GM12878 (cell line): ENCODE measurements at regions not wholly inside any gene's neighbourhood (a gene's known extent, or its start where the extent isn't known, plus 50 kb on each side); places are given as distances from the start of the nearest gene placed in this dataset.

ENCODE experiments used
- ATAC-seq: fragments of 200-7000 bp; cut with Tn5 transposase; 3 replicates; pipeline ENCODE4 v1.9.1; 2020; ENCODE audit warnings: mild to moderate bottlenecking, moderate library complexity
- BruUV-seq: library from RNA; stranded (reverse); fragments of 400-500 nt; replicated peaks from 2 replicates; lab custom pipeline; 2021; lab: Mats Ljungman, UMichigan
- CTCF ChIA-PET: fragments of 300-600 bp; sonication (Branson Sonifier 250); formaldehyde crosslinking; extraction: SDS; loops from one replicate; lab custom pipeline; 2021; ENCODE audit warnings: inconsistent platforms; lab: Yijun Ruan, JAX
- POLR2A ChIA-PET: fragments of 350-600 bp; formaldehyde crosslinking; extraction: SDS; loops from one replicate; lab custom pipeline; 2021; ENCODE audit warnings: inconsistent platforms; lab: Charles Lee
- RAD21 ChIA-PET: fragments of 300-600 bp; sonication (Branson Sonifier 250); formaldehyde crosslinking; loops from one replicate; lab custom pipeline; 2023; ENCODE audit warnings: antibody characterized with exemption; ENCODE audit not compliant: unreplicated experiment; lab: Charles Lee
- SMC1A ChIA-PET: fragments of 300-600 bp; sonication (Branson Sonifier 250); formaldehyde crosslinking; loops from one replicate; lab custom pipeline; 2023; ENCODE audit not compliant: unreplicated experiment, uncharacterized antibody; lab: Charles Lee
- DNase-seq: peaks from one replicate; pipeline ENCODE4 v3.0.0-alpha.2; 2011; ENCODE audit warnings: low read depth, low spot score
- FAIRE-seq: peaks from 3 replicates; lab custom pipeline; 2011; peaks lifted over from hg19 to GRCh38; lab: Jason Lieb, UNC
- H2AFZ ChIP-seq: 2 replicates; pipeline ENCODE4 v1.6.0; 2011; ENCODE audit warnings: low read depth, low read length, control low read depth; ENCODE audit not compliant: control insufficient read depth
- H3K27ac ChIP-seq: 2 replicates; pipeline ENCODE4 v1.5.1; 2011; ENCODE audit warnings: control low read depth; ENCODE audit not compliant: control insufficient read depth, insufficient read depth
- H3K27me3 ChIP-seq, 2 experiments: replicated peaks in 1 of 2; 2 replicates each; pipeline versions ENCODE4 v1.6.0 to v1.6.1; 2011; ENCODE audit warnings: low read length in 1 of 2; ENCODE audit not compliant: control insufficient read depth in 2 of 2, insufficient read depth in 2 of 2
- H3K36me3 ChIP-seq, 2 experiments: 2 replicates each; pipeline ENCODE4 v1.5.1; 2011; ENCODE audit warnings: low read length in 1 of 2; ENCODE audit not compliant: control insufficient read depth in 2 of 2, insufficient read depth in 2 of 2
- H3K4me1 ChIP-seq: 2 replicates; pipeline ENCODE4 v1.6.1; 2011; ENCODE audit warnings: mild to moderate bottlenecking, low read length, moderate library complexity, mixed read lengths; ENCODE audit not compliant: control insufficient read depth, insufficient read depth
- H3K4me2 ChIP-seq: 2 replicates; pipeline ENCODE4 v1.6.0; 2011; ENCODE audit warnings: control low read depth; ENCODE audit not compliant: control insufficient read depth, insufficient read depth
- H3K4me3 ChIP-seq: fragments of 200-600 bp; sonication (generic); 2 replicates; pipeline ENCODE4 v1.5.1; 2016
- H3K79me2 ChIP-seq: 2 replicates; pipeline ENCODE4 v1.6.0; 2011; ENCODE audit warnings: low read length; ENCODE audit not compliant: control insufficient read depth, insufficient read depth
- H3K9ac ChIP-seq: 2 replicates; pipeline ENCODE4 v1.8.0; 2011; ENCODE audit warnings: low read length, control low read depth, mixed read lengths; ENCODE audit not compliant: control insufficient read depth, insufficient read depth
- H3K9me3 ChIP-seq: replicated peaks from 3 replicates; pipeline ENCODE4 v1.5.1; 2011; ENCODE audit warnings: mild to moderate bottlenecking, low read length; ENCODE audit not compliant: control insufficient read depth, insufficient read depth
- H4K20me1 ChIP-seq: 2 replicates; pipeline ENCODE4 v1.6.0; 2011; ENCODE audit not compliant: control insufficient read depth, insufficient read depth
- BACH1 ChIP-seq: fragments of 450-650 bp; IDR thresholded peaks from 2 replicates; pipeline ENCODE4 v1.6.1; 2017; ENCODE audit warnings: mild to moderate bottlenecking, borderline replicate concordance
- BCL3 ChIP-seq: IDR thresholded peaks from 2 replicates; pipeline ENCODE4 v1.6.1; 2011; ENCODE audit warnings: borderline replicate concordance, low read depth, mild to moderate bottlenecking, moderate library complexity, low read length; ENCODE audit not compliant: insufficient read depth, poor library complexity, severe bottlenecking
- MEF2B ChIP-seq: fragments of 450-650 bp; IDR thresholded peaks from 2 replicates; pipeline ENCODE4 v1.6.1; 2018; ENCODE audit warnings: mild to moderate bottlenecking, moderate library complexity; ENCODE audit not compliant: partially characterized antibody, poor library complexity, severe bottlenecking
- MLLT1 ChIP-seq: fragments of 450-650 bp; IDR thresholded peaks from 2 replicates; pipeline ENCODE4 v1.6.1; 2016; ENCODE audit warnings: mild to moderate bottlenecking
- NBN ChIP-seq: fragments of 450-650 bp; IDR thresholded peaks from 2 replicates; pipeline ENCODE4 v1.6.1; 2016
- POLR2A ChIP-seq: IDR thresholded peaks from 2 replicates; pipeline ENCODE4 v1.6.1; 2011; ENCODE audit warnings: low read depth, mild to moderate bottlenecking, low read length
- RELA ChIP-seq: fragments of 450-650 bp; IDR thresholded peaks from 2 replicates; pipeline ENCODE4 v1.8.0; 2014; ENCODE audit warnings: borderline replicate concordance; ENCODE audit not compliant: partially characterized antibody
- SMAD5 ChIP-seq: IDR thresholded peaks from 2 replicates; pipeline ENCODE4 v1.6.1; 2016; ENCODE audit warnings: antibody characterized with exemption, low read depth
- TBL1XR1 ChIP-seq: IDR thresholded peaks from 2 replicates; pipeline ENCODE4 v1.6.1; 2012; ENCODE audit warnings: low read depth, low read length, improper control_type of control experiment
- YY1 ChIP-seq: IDR thresholded peaks from 2 replicates; pipeline ENCODE4 v1.6.1; 2011; ENCODE audit warnings: low read depth, mild to moderate bottlenecking, low read length
- ZNF274 ChIP-seq: IDR thresholded peaks from one replicate; pipeline ENCODE4 v1.8.0; 2011; ENCODE audit not compliant: insufficient read length, insufficient read depth
- ZNF384 ChIP-seq: IDR thresholded peaks from 2 replicates; pipeline ENCODE4 v1.6.1; 2012; ENCODE audit warnings: low read depth, mild to moderate bottlenecking, low read length, improper control_type of control experiment, borderline replicate concordance
- ZZZ3 ChIP-seq: IDR thresholded peaks from 2 replicates; pipeline ENCODE4 v1.6.1; 2011; ENCODE audit warnings: low read depth; ENCODE audit not compliant: control insufficient read depth, insufficient read length
- WGBS: methylation state at CpG from one replicate; pipeline ENCODE4 v1.1.6; 2016; ENCODE audit warnings: low lambda C conversion rate; ENCODE audit not compliant: insufficient replicate concordance, insufficient coverage; ENCODE audit errors: missing lambda C conversion rate; 5-methylcytosine and 5-hydroxymethylcytosine counted together
- in situ Hi-C: fragments of 300-500 bp; cut with MboI; formaldehyde crosslinking; loops from 9 replicates; pipeline ENCODE4 v1.14.3; 2018; ENCODE audit warnings: mixed read lengths
- intact Hi-C: fragments of 100-400 bp; cut with micrococcal nuclease; formaldehyde crosslinking; loops from one replicate; pipeline ENCODE4 v1.14.2; 2022; ENCODE audit not compliant: unreplicated experiment

- H3K36me3 ChIP-seq = no peaks in the 10 kb centered on the region
- DNase-seq (no peak), FAIRE-seq (no peak), ATAC-seq (no peak)
- H2AFZ ChIP-seq = no peak overlapping the region
- ChIA-PET CTCF (no interaction called here), SMC1A (no interaction called here), POLR2A (no interaction called here), RAD21 (no interaction called here)
- no peaks in the 10 kb centered on the region for H3K9me3 ChIP-seq
- no peaks in the 10 kb centered on the region for H3K79me2 ChIP-seq
- H3K27me3 ChIP-seq = no peaks in the 10 kb centered on the region
- no peaks in the 10 kb centered on the region for H4K20me1 ChIP-seq
- intact Hi-C loops (no loop called here), in situ Hi-C loops (no loop called here)
- no TSS peak for BruUV-seq
- H3K27ac ChIP-seq = no peak overlapping the region
- no peak overlapping the region for H3K9ac ChIP-seq
- no peaks in the 10 kb centered on the region for H3K4me1 ChIP-seq
- H3K4me3 ChIP-seq = no peak overlapping the region
- no peak for TF ChIP-seq TBL1XR1
- no peak overlapping the region for H3K4me2 ChIP-seq
- WGBS = 0% methylated on average over 1 of the region's 1 CpG
Observed at GRCh38 chr11:91756829-91757480, 467.7 kb upstream of the FAT3 start.

- ATAC-seq (no peak), DNase-seq (no peak), FAIRE-seq (no peak)
- H3K4me3 ChIP-seq = no peak overlapping the region
- no TSS peak for BruUV-seq
- H3K27me3 ChIP-seq = no peaks in the 10 kb centered on the region
- ChIA-PET SMC1A (no interaction called here), CTCF (no interaction called here), POLR2A (interaction anchor here (0.6 kb wide), 1 partner anchor 117 kb away, joined by 3 read pairs; no protein-coding TSS in a partner anchor), RAD21 (no interaction called here)
- H3K4me2 ChIP-seq = no peak overlapping the region
- no peak overlapping the region for H3K27ac ChIP-seq
- H2AFZ ChIP-seq = no peak overlapping the region
- H3K79me2 ChIP-seq = no peaks in the 10 kb centered on the region
- in situ Hi-C loops = no loop called here
- no peaks in the 10 kb centered on the region for H4K20me1 ChIP-seq
- no peak overlapping the region for H3K9ac ChIP-seq
- intact Hi-C loops = no loop called here
- no peaks in the 10 kb centered on the region for H3K36me3 ChIP-seq
- 0% methylated on average over 2 of the region's 2 CpGs for WGBS
- H3K9me3 ChIP-seq = no peaks in the 10 kb centered on the region
- H3K4me1 ChIP-seq = no peaks in the 10 kb centered on the region
- TF ChIP-seq NBN (no peak), BACH1 (no peak), RELA (no peak), MEF2B (no peak), ZNF274 (no peak), MLLT1 (no peak), ZNF384 (no peak), ZZZ3 (no peak), SMAD5 (no peak), BCL3 (no peak), POLR2A (no peak), YY1 (no peak)
Observed at GRCh38 chr11:91755951-91756707, 468.5 kb upstream of the FAT3 start.
